Vagina (tissue), 2 donors: ENCODE measurements at regions not wholly inside any gene's neighbourhood (a gene's known extent, or its start where the extent isn't known, plus 50 kb on each side); places are given as distances from the start of the nearest gene placed in this dataset.

Experiments used
- DNase-seq, 2 donors: peaks; one replicate each; pipeline ENCODE4 v3.0.0-alpha.2; 2017; ENCODE audit errors: extremely low spot score in 2 of 2
- H3K27ac ChIP-seq: fragments of 200-600 bp; sonication (generic); one replicate; pipeline ENCODE4 v1.5.1; 2019
- H3K27me3 ChIP-seq: fragments of 200-600 bp; sonication (generic); one replicate; pipeline ENCODE4 v1.5.1; 2019
- H3K36me3 ChIP-seq, 2 donors: fragments of 200-600 bp; sonication (generic); one replicate each; pipeline ENCODE4 v1.5.1; 2017 to 2019
- H3K4me1 ChIP-seq: fragments of 200-600 bp; sonication (generic); one replicate; pipeline ENCODE4 v1.5.1; 2019
- H3K4me3 ChIP-seq, 2 donors: fragments of 200-600 bp; sonication (generic); 1 replicate in 1 of 2; 2 replicates in 1 of 2; pipeline ENCODE4 v1.5.1; 2016 to 2019
- H3K9me3 ChIP-seq: fragments of 200-600 bp; sonication (generic); one replicate; pipeline ENCODE4 v1.5.1; 2019
- POLR2A ChIP-seq, 2 donors: fragments of 450-650 bp; IDR thresholded peaks; one replicate each; pipeline ENCODE4 v1.6.1; 2017; ENCODE audit warnings: antibody characterized with exemption in 2 of 2, mild to moderate bottlenecking in 2 of 2, moderate library complexity in 2 of 2
- POLR2AphosphoS5 ChIP-seq, 2 donors: sonication (generic); formaldehyde crosslinking; IDR thresholded peaks; one replicate each; pipeline ENCODE4 v1.9.0; 2017; ENCODE audit warnings: antibody characterized with exemption in 2 of 2, mild to moderate bottlenecking in 2 of 2, low read depth in 1 of 2; ENCODE audit not compliant: insufficient read depth in 1 of 2
- intact Hi-C: fragments of 100-400 bp; cut with DNase I; formaldehyde crosslinking; loops from one replicate; pipeline ENCODE4 v1.15.1; 2023
- TF ChIP-seq, protein P1 (sequence below), 3 experiments: fragments of 450-650 bp in 2 of 3; fragments of 200-600 bp in 1 of 3; sonication (generic) in 1 of 3; IDR thresholded peaks; one replicate each; pipeline ENCODE4 v1.5.1; 2017 to 2019; ENCODE audit warnings: antibody characterized with exemption in 3 of 3, mild to moderate bottlenecking in 2 of 3, moderate library complexity in 2 of 3

- Histone ChIP-seq H3K27me3 (no peaks in the 10 kb centered on the region), H3K9me3 (no peaks in the 10 kb centered on the region), H3K4me1 (no peaks in the 10 kb centered on the region), H3K4me3 (no peak overlapping the region), H3K36me3 (no peaks in the 10 kb centered on the region), H3K27ac (no peak overlapping the region)
- intact Hi-C loops: no loop called here
- TF ChIP-seq, protein P1, sequence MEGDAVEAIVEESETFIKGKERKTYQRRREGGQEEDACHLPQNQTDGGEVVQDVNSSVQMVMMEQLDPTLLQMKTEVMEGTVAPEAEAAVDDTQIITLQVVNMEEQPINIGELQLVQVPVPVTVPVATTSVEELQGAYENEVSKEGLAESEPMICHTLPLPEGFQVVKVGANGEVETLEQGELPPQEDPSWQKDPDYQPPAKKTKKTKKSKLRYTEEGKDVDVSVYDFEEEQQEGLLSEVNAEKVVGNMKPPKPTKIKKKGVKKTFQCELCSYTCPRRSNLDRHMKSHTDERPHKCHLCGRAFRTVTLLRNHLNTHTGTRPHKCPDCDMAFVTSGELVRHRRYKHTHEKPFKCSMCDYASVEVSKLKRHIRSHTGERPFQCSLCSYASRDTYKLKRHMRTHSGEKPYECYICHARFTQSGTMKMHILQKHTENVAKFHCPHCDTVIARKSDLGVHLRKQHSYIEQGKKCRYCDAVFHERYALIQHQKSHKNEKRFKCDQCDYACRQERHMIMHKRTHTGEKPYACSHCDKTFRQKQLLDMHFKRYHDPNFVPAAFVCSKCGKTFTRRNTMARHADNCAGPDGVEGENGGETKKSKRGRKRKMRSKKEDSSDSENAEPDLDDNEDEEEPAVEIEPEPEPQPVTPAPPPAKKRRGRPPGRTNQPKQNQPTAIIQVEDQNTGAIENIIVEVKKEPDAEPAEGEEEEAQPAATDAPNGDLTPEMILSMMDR (IDR thresholded peaks at IDR 0.05): no peak
- TF ChIP-seq POLR2AphosphoS5 (IDR thresholded peaks at IDR 0.05; ENCODE audit: insufficient read depth in 1 of 2, low read depth in 1 of 2) (no peak), POLR2A (IDR thresholded peaks at IDR 0.05) (no peak)
- no peak for DNase-seq
Measured at GRCh38 chr2:15870565-15870964, 69.8 kb upstream of the MYCN start.

- Histone ChIP-seq H3K4me3 (no peak overlapping the region), H3K27ac (no peak overlapping the region), H3K36me3 (no peaks in the 10 kb centered on the region), H3K4me1 (no peaks in the 10 kb centered on the region), H3K27me3 (no peaks in the 10 kb centered on the region), H3K9me3 (no peaks in the 10 kb centered on the region)
- no peak for DNase-seq
- TF ChIP-seq, protein P1 (IDR thresholded peaks at IDR 0.05): no peak
- TF ChIP-seq POLR2AphosphoS5 (IDR thresholded peaks at IDR 0.05; ENCODE audit: insufficient read depth in 1 of 2, low read depth in 1 of 2) (no peak), POLR2A (IDR thresholded peaks at IDR 0.05) (no peak)
- intact Hi-C loops: no loop called here
Measured at GRCh38 chr2:15871239-15871783, 69.0 kb upstream of the MYCN start.

DNA sequence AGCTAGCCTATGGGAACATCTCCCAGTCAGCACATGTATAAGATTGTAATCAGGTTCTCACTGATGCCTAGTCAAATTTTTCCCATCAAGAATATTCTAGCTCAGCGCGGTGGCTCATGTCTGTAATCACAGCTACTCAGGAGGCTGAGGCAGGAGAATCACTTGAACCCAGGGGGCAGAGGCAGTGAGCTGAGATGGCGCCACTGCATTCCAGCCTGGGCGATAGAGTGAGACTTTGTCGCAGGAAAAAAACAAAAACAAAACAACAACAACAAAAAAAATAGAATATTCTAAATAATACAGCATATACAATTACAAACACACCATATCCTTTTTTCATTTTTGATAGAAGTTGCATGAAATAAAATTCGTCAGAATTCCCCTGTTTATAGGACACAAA, 67.5 kb upstream of the MYCN start:
- no peak for DNase-seq
- Histone ChIP-seq H3K27me3 (no peaks in the 10 kb centered on the region), H3K4me3 (no peak overlapping the region), H3K9me3 (no peaks in the 10 kb centered on the region), H3K4me1 (no peaks in the 10 kb centered on the region), H3K36me3 (no peaks in the 10 kb centered on the region), H3K27ac (no peak overlapping the region)
- TF ChIP-seq POLR2AphosphoS5 (IDR thresholded peaks at IDR 0.05; ENCODE audit: insufficient read depth in 1 of 2, low read depth in 1 of 2) (no peak), POLR2A (IDR thresholded peaks at IDR 0.05) (no peak)
- TF ChIP-seq, protein P1 (IDR thresholded peaks at IDR 0.05): no peak
- intact Hi-C loops: no loop called here

DNA sequence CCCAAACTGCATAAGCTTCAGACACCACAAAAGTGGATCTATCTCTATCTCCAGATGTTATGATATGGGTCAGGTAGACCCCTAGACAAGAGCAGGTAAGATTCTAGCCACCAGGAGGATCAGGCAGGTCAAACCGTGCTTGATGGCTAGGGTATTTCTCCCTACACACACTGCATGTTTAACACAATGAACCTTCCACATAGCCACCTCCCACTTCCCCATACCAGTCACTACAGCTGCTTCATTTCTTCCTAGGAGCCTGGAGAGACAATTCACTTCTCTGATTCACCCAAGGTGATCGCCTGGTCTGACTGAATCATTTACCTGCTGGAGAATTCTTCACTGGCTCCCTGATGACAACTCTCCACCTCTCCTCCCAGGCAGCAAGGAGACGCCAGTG, 66.0 kb upstream of the MYCN start:
- Histone ChIP-seq H3K4me3 (no peak overlapping the region), H3K9me3 (no peaks in the 10 kb centered on the region), H3K4me1 (no peaks in the 10 kb centered on the region), H3K36me3 (no peaks in the 10 kb centered on the region), H3K27me3 (no peaks in the 10 kb centered on the region), H3K27ac (no peak overlapping the region)
- no peak for DNase-seq
- intact Hi-C loops: no loop called here
- TF ChIP-seq POLR2A (IDR thresholded peaks at IDR 0.05) (no peak), POLR2AphosphoS5 (IDR thresholded peaks at IDR 0.05; ENCODE audit: insufficient read depth in 1 of 2, low read depth in 1 of 2) (no peak)
- TF ChIP-seq, protein P1 (IDR thresholded peaks at IDR 0.05): no peak

DNA sequence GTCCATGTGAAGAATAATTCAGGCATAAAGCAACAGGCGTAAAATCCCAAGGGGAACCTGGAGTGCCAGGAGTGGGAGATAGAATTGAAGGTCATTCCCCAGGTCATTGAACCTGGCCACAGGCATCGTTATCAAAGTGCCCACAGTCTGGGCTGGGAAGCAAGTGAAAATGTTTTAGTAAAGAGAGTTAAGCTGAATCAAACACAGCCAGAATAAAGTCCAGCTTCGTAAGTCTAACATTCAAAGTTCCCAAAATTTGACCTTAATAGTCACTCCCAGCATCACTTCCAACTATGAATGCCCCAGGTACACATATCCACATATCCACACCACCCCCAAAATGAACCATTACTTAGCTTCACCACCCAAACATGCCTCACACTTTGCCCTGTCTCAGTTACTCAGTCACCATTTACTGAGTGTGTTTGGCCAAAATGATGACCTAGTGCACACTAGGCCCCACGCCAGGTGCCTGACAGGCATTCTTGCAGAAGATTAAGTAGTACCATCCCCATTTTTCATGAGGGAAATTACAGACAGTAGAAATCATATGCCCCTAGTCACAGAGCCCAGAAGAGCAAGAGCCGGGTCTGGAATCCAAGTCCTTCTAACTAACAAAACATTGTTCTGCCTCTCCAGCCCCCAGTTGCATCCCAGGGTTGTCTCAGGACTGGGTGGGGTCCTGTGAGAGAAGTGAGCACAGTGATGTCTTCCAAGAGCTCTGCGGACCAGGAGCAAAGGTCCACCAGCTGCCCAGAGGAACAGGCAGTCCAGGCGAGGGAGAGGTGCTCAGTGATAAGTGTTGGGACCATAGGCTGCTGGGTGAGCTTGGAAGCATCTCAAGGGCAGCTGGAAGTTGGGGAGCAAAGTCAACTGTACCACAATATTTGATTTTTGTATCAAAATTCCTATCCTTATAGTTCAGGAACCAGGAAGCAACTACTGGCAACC, 65.2 kb upstream of the MYCN start:
- TF ChIP-seq POLR2A (IDR thresholded peaks at IDR 0.05) (no peak), POLR2AphosphoS5 (IDR thresholded peaks at IDR 0.05; ENCODE audit: insufficient read depth in 1 of 2, low read depth in 1 of 2) (no peak)
- TF ChIP-seq, protein P1 (IDR thresholded peaks at IDR 0.05): no peak
- intact Hi-C loops: no loop called here
- Histone ChIP-seq H3K36me3 (no peaks in the 10 kb centered on the region), H3K4me1 (no peaks in the 10 kb centered on the region), H3K4me3 (no peak overlapping the region), H3K27ac (no peak overlapping the region), H3K9me3 (no peaks in the 10 kb centered on the region), H3K27me3 (no peaks in the 10 kb centered on the region)
- no peak for DNase-seq
